Left renal cortex interstitium (tissue), 4 donors: ENCODE measurements at regions not wholly inside any gene's neighbourhood (a gene's known extent, or its start where the extent isn't known, plus 50 kb on each side); places are given as distances from the start of the nearest gene placed in this dataset.

Experiments
- DNase-seq, 4 donors: peaks; one replicate each; pipeline ENCODE4 v3.0.0-alpha.2; 2013; ENCODE audit warnings: low read depth in 4 of 4, low spot score in 2 of 4, missing footprints in 1 of 4

DNA sequence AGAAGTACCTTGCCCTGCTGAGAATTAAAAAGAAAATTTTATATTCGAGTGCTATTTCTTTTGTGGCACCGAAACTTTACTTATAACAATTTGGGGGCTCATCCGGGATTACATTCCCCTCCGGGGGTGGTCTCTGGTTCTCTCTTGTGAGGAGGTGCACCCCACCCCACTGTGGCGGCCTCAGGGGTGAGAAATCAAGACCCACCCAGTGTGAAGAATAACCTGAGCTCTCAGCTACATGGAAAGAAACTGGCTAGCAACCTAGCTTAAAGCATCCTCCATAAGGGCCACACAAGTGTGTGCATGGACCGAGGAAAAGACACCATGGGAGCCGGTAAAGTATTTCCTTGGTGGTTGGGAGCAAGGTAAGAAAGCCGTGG is 50.9 kb upstream of the ANKRD10 start:
- no peak for DNase-seq

DNA sequence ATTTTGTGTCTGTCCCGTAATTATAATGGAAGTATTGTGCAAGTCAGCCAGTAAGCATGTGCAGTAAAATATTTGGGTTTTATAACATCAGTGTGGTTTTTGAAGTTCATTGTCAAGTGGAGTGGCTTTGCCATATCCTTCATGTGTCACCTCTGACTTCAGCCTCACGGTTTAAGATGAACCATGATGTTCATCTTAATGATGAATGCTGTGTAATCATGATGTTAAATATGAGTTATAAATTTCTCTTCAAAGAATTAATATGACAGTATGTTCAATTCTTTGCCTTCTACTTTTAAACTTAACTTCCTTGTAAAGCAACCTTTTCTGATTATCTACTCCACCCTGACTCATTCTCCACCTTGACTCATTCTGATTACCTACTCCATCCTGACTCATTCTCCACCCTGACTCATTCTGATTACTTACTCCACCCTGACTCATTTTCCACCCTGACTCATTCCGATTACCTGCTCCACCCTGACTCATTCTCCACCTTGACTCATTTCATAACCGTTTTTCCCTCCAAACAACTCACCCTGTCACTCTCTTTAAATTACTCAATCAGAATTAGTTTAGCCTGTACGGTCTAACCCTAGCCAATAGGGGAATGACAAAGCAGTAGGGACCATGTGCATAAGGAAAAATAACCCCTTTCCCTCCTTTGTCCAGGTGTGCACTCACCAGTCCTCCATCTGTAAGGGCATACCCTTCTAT is 50.3 kb upstream of the ANKRD10 start:
- no peak for DNase-seq
